ENCODE measurements at regions not wholly inside any gene's neighbourhood (a gene's known extent, or its start where the extent isn't known, plus 50 kb on each side); places are given as distances from the start of the nearest gene placed in this dataset.
"Not testable (repeated sequence)": the region's sequence is repeated elsewhere in the genome, so short reads cannot be mapped to it uniquely, and the experiment has no call there.

GRCh38 chr7:67493366-67493765 lies 496.7 kb downstream of the TYW1 start:
- TF ChIP-seq CTCF (IDR thresholded peaks at IDR 0.05) (no peak), POLR2AphosphoS5 (IDR thresholded peaks at IDR 0.05) (no peak), POLR2A (IDR thresholded peaks at IDR 0.05; ENCODE audit: low read depth) (no peak), EP300 (IDR thresholded peaks at IDR 0.05) (no peak)
- H3K27ac ChIP-seq (replicated peaks in 1 of 4), result no peak overlapping the region
- WGBS, result 78% methylated on average over 8 of the region's 8 CpGs
- peaks cover 0 to 7% (median 3%) of the 10 kb centered on the region in 4 donors for H3K9me3 ChIP-seq
- no peaks in the 10 kb centered on the region for H3K36me3 ChIP-seq
- DNase-seq (ENCODE audit: extremely low spot score), result no peak
- H3K27me3 ChIP-seq, result no peaks in the 10 kb centered on the region
- H3K4me3 ChIP-seq, result no peak overlapping the region
- intact Hi-C loops (cut with DNase I), result no loop called here
- H3K4me1 ChIP-seq, result no peaks in the 10 kb centered on the region

GRCh38 chr7:67496589-67496988 lies 500.0 kb downstream of the TYW1 start:
- TF ChIP-seq CTCF (IDR thresholded peaks at IDR 0.05) (no peak), EP300 (IDR thresholded peaks at IDR 0.05) (no peak), POLR2A (IDR thresholded peaks at IDR 0.05; ENCODE audit: low read depth) (no peak), POLR2AphosphoS5 (IDR thresholded peaks at IDR 0.05) (no peak)
- Histone ChIP-seq H3K27me3 (no peaks in the 10 kb centered on the region), H3K36me3 (no peaks in the 10 kb centered on the region), H3K4me1 (no peaks in the 10 kb centered on the region), H3K9me3 (peaks cover 0 to 4% (median 2%) of the 10 kb centered on the region in 4 donors), H3K4me3 (no peak overlapping the region), H3K27ac (replicated peaks in 1 of 4) (no peak overlapping the region)
- DNase-seq (ENCODE audit: extremely low spot score), result no peak
- WGBS, result 83% methylated on average over 7 of the region's 7 CpGs
- intact Hi-C loops (cut with DNase I), result no loop called here

- H3K4me1 ChIP-seq; H3K9me3 ChIP-seq; H3K27ac ChIP-seq (replicated peaks in 1 of 4); H3K4me3 ChIP-seq; H3K27me3 ChIP-seq; DNase-seq (ENCODE audit: extremely low spot score); H3K36me3 ChIP-seq; intact Hi-C loops (cut with DNase I): not testable (repeated sequence)
- 80% methylated on average over 3 of the region's 3 CpGs for WGBS
Observed at GRCh38 chr7:67497914-67498313, 501.3 kb downstream of the TYW1 start.

GRCh38 chr7:67502929-67503328 lies 506.3 kb downstream of the TYW1 start:
- no peak overlapping the region for H3K4me3 ChIP-seq
- intact Hi-C loops (cut with DNase I), result no loop called here
- no peaks in the 10 kb centered on the region for H3K36me3 ChIP-seq
- H3K27me3 ChIP-seq, result no peaks in the 10 kb centered on the region
- no peak overlapping the region for H3K27ac ChIP-seq (replicated peaks in 1 of 4)
- no peak for DNase-seq (ENCODE audit: extremely low spot score)
- no peaks in the 10 kb centered on the region for H3K4me1 ChIP-seq
- no peak for TF ChIP-seq POLR2A (IDR thresholded peaks at IDR 0.05; ENCODE audit: low read depth)
- TF ChIP-seq POLR2AphosphoS5 (IDR thresholded peaks at IDR 0.05), result no peak
- no peak for TF ChIP-seq EP300 (IDR thresholded peaks at IDR 0.05)
- TF ChIP-seq CTCF (IDR thresholded peaks at IDR 0.05), result no peak
- 60% methylated on average over 1 of the region's 3 CpGs for WGBS
- peaks cover 0 to 3% (median 0%) of the 10 kb centered on the region in 4 donors for H3K9me3 ChIP-seq

- H3K27me3 ChIP-seq, result no peaks in the 10 kb centered on the region
- no peak overlapping the region for H3K4me3 ChIP-seq
- peaks cover 0 to 3% (median 0%) of the 10 kb centered on the region in 4 donors for H3K9me3 ChIP-seq
- no peaks in the 10 kb centered on the region for H3K36me3 ChIP-seq
- H3K4me1 ChIP-seq, result no peaks in the 10 kb centered on the region
- intact Hi-C loops (cut with DNase I), result no loop called here
- TF ChIP-seq CTCF (IDR thresholded peaks at IDR 0.05) (no peak), POLR2A (IDR thresholded peaks at IDR 0.05; ENCODE audit: low read depth) (no peak), EP300 (IDR thresholded peaks at IDR 0.05) (no peak), POLR2AphosphoS5 (IDR thresholded peaks at IDR 0.05) (no peak)
- no peak overlapping the region for H3K27ac ChIP-seq (replicated peaks in 1 of 4)
- DNase-seq (ENCODE audit: extremely low spot score), result no peak
Observed at GRCh38 chr7:67505449-67505848, 508.8 kb downstream of the TYW1 start.

Measured in esophagus muscularis mucosa (tissue), 4 donors.